ENCODE measurements at regions not wholly inside any gene's neighbourhood (a gene's known extent, or its start where the extent isn't known, plus 50 kb on each side); places are given as distances from the start of the nearest gene placed in this dataset.
"Not testable (repeated sequence)": the region's sequence is repeated elsewhere in the genome, so short reads cannot be mapped to it uniquely, and the experiment has no call there.

DNA sequence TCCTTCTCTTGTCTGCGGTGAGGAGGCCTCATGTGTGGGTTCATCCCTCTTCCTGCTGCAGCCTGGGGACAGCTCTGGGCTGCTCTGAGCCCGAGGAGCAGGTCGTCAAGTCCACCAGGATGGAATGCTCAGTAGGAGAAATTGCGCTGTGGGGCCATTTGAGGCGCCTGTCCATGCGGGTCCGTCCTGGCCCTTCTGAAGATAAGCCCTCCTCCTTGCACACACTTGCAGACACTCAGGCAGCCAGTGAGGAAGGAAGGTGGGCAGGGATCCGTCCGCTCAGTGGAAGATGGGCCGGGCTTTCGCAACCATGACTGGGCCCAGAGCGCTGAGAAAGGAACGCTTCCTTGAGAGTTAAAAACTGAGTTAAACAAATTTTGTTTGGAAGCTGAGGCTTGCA lies 356.8 kb downstream of the GLRX3 start:
- DNase-seq = no peak

- no peak for DNase-seq
These were observed 357.4 kb downstream of the GLRX3 start for GRCh38 chr10:130493446-130494145.

- no peak for DNase-seq
These were observed 359.1 kb downstream of the GLRX3 start for GRCh38 chr10:130495116-130495862.

- no peak for DNase-seq
These were observed 359.9 kb downstream of the GLRX3 start for GRCh38 chr10:130495891-130496636.

- DNase-seq = no peak
These were observed 361.1 kb downstream of the GLRX3 start for GRCh38 chr10:130497056-130498010.

- DNase-seq = no peak
These were observed 361.9 kb downstream of the GLRX3 start for GRCh38 chr10:130498042-130498441.

- no peak for DNase-seq
These were observed 362.7 kb downstream of the GLRX3 start for GRCh38 chr10:130498934-130499333.

DNA sequence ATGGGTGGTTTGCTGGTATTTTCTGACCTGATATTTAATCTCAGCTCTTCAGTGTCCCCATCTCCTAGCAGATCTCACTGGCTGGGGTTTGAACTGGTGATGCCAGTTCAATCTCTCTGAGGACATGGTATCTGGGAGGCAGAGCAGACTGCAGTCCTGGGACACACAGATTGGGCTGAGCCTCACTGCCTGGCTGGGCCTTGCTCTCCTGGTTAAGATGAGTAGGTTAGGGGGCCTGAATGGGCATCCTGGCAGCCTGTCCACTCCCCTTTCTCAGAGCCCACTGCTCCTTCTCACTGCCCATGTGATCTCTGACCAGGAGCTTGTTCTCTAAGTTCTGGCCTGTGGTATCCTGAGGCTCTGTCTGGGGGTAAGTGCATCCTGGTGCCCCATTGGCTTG lies 363.4 kb downstream of the GLRX3 start:
- no peak for DNase-seq

GRCh38 chr10:130500261-130501000 lies 364.2 kb downstream of the GLRX3 start:
- DNase-seq = no peak

GRCh38 chr10:130507461-130507860 lies 371.3 kb downstream of the GLRX3 start:
- no peak for DNase-seq

DNA sequence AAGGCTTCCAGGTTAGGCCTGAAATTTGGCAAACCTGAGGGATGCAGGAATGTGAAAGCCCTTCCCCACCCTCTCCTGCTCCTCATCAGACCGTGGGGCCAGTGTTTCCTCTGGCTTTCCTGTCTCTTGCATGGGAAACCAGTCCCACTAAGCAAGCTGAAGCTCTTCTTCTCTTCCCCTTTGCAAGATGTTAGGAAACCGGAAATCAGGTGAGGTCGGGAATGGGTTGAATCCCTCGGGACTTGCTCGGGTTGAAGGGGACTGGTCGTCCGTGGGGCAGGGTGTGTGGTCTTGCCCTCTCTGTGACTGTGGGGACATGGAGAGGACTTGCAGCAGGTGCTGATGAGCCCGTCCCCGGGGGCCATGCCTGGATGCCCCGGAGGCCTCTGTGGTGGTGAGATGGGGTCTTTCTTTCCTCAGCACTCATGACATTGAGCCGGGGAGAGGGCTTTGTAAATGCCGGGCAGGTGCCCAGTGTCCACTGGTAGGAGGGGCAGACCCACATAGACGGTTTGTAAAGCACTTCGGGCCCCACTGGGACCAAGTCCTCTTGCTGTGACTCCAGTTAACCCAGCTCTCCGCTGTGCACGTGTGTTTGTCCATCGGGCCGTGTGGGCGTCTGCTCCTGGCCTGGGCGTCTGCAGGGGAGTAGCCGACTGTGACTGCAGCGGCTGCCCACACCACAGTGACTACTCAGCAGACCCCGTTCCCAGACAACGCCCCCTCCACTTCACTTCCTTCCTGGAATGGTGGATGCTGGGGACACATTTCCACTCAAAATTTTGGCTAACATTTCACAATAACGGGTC lies 373.9 kb downstream of the GLRX3 start:
- DNase-seq = no peak

DNA sequence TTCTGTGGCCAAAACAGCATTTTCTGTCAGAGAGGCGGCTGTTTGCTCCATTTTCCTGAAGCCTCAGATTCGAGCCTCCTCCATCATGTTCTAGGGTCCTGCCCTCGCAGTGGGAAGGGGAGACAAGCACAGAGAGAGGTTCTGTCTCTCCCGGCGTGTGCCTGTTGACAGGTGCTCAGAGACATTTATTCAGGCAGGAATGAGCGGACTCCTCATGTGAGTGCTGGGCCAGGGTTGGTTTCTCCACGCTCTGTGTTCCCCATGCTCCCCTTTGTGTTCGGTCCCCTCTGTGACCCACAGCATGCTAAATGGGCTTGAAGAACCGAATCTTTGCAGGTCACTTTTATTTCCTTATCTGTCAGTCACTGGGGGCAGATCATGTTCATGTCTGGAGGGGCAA lies 374.6 kb downstream of the GLRX3 start:
- DNase-seq = no peak

- no peak for DNase-seq
These were observed 375.6 kb downstream of the GLRX3 start for GRCh38 chr10:130511766-130512165.

- no peak for DNase-seq
These were observed 376.7 kb downstream of the GLRX3 start for GRCh38 chr10:130512936-130513335.

DNA sequence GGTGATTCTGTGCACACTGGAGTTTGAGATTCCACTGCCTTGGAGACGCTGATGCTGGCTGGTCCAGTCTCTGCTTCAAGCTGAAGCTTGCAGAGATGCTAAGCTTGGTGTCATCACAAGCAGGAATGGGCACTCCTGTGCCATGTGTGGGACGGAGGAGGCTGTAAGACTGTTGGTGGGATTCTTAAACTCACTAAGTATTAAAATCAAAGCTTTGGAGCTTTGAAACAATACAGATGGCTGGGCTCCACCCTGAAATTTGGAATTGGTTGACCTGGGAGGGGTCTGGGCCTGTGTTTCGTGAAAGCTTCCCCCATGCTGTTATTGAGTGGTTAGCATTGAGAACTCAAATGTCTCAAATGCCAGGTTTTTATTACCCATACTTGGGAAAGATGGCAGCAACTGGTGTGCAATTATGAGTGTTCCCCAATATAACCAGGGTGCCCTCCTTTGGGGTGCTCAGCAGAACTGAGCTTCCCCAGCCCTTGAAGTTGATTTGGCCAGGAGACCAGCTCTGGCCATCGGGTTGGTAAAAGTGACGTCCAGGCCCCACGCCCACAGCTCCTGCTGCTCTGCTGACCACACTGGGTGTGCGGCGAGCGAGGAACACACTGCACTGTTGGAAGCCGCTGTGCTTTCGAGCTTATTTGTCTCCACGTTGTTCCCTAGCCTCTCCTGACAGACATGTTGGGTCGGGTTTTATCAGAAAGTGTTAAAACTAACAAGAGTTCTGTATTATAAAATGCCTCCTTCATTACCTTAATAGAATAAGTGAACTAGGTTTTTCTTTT lies 377.7 kb downstream of the GLRX3 start:
- no peak for DNase-seq

GRCh38 chr10:130515670-130516069 lies 379.5 kb downstream of the GLRX3 start:
- DNase-seq = no peak

DNA sequence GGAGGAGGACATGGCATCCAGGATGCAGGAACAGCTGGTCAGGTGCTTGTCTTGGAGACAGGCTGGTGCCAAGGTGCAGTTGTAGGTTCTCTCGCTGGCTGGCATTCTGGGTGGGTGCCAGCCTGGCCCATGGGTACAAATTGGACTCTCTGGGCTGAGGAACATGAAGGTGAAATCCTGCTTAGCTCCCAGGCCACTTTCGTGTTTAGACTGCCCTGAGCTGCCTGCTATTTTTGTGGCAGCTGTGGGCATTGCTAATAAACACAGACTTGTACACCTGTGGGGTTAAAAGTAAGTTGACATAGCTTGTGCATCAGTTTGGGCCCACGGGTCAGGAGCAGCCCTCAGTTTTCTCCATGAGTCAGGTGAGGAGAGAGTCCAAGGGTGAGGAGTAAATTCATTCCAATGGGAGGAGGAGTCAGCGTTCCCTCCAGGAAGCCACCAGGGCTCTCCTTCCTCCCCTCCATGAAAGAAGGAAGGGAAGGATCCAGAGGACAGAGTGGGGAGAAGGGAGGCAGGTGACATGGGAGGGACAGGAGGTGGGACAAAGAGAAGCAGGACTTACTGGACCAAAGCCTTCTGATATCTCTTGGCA lies 380.0 kb downstream of the GLRX3 start:
- DNase-seq = no peak

GRCh38 chr10:130518921-130519320 lies 382.7 kb downstream of the GLRX3 start:
- not testable (repeated sequence) for DNase-seq

- no peak for DNase-seq
These were observed 383.6 kb downstream of the GLRX3 start for GRCh38 chr10:130519791-130520190.

DNA sequence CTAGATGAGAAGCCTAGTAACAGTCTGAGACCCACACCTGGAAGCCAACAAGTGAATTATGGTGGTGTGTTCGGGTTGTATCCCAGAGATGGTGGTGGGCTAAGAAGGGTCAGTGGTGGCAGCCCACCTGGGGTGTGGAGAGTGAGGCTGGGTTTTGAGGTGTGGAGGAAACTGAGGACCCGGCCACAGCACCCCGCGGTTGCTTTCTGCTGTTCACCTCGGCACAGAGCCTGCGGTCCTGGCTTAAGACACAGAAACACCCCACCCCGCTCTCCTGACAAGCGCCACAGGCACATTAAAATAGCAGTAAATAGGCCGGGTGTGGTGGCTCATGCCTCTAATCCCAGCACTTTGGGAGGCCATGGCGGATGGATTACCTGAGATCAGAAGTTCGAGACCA lies 395.1 kb downstream of the GLRX3 start:
- no peak for DNase-seq

Measured in NCI-H1092 (cell line).